Ureter (tissue), 1 donor: ENCODE measurements at regions not wholly inside any gene's neighbourhood (a gene's known extent, or its start where the extent isn't known, plus 50 kb on each side); places are given as distances from the start of the nearest gene placed in this dataset.
"Not testable (repeated sequence)": the region's sequence is repeated elsewhere in the genome, so short reads cannot be mapped to it uniquely, and the experiment has no call there.

Experiments
- DNase-seq: peaks from one replicate; pipeline ENCODE4 v3.0.0-alpha.2; 2020; ENCODE audit warnings: low spot score
- donor health status: DM: yes; HTN: yes; CAD: no.

GRCh38 chr3:68676136-68676535 lies 256.2 kb downstream of the TAFA4 start:
- no peak for DNase-seq

- no peak for DNase-seq
Measured at GRCh38 chr3:68667346-68667745, 265.0 kb downstream of the TAFA4 start.

GRCh38 chr3:68666429-68667136 lies 265.8 kb downstream of the TAFA4 start:
- DNase-seq = no peak

GRCh38 chr3:68664276-68664675 lies 268.1 kb downstream of the TAFA4 start:
- DNase-seq = no peak

- no peak for DNase-seq
Measured at GRCh38 chr3:68662176-68662575, 270.2 kb downstream of the TAFA4 start.

GRCh38 chr3:68650657-68651056 lies 281.7 kb downstream of the TAFA4 start:
- not testable (repeated sequence) for DNase-seq

GRCh38 chr3:68648494-68648893 lies 283.9 kb downstream of the TAFA4 start:
- DNase-seq = no peak

- DNase-seq = no peak
Measured at GRCh38 chr3:68631850-68632545, 300.3 kb downstream of the TAFA4 start.

GRCh38 chr3:68620211-68620610 lies 312.1 kb downstream of the TAFA4 start:
- DNase-seq = no peak

GRCh38 chr3:68614087-68614486 lies 318.3 kb downstream of the TAFA4 start:
- no peak for DNase-seq

- DNase-seq = no peak
Measured at GRCh38 chr3:68571321-68571720, 361.0 kb downstream of the TAFA4 start.

- DNase-seq = no peak
Measured at GRCh38 chr3:68560728-68561127, 371.6 kb downstream of the TAFA4 start.

GRCh38 chr3:68535782-68536181 lies 396.6 kb downstream of the TAFA4 start:
- no peak for DNase-seq

GRCh38 chr3:68523330-68523729 lies 409.0 kb downstream of the TAFA4 start:
- no peak for DNase-seq

- no peak for DNase-seq
Measured at GRCh38 chr3:68515237-68515636, 417.1 kb downstream of the TAFA4 start.

- DNase-seq = no peak
Measured at GRCh38 chr3:68504201-68504600, 428.1 kb downstream of the TAFA4 start.

GRCh38 chr3:68485845-68486244 lies 446.5 kb downstream of the TAFA4 start:
- DNase-seq = not testable (repeated sequence)

- no peak for DNase-seq
Measured at GRCh38 chr3:68485051-68485450, 447.3 kb downstream of the TAFA4 start.

- no peak for DNase-seq
Measured at GRCh38 chr3:68483601-68484000, 448.7 kb downstream of the TAFA4 start.

GRCh38 chr3:68483041-68483440 lies 449.3 kb downstream of the TAFA4 start:
- DNase-seq = no peak

- no peak for DNase-seq
Measured at GRCh38 chr3:68482565-68482964, 449.8 kb downstream of the TAFA4 start.

GRCh38 chr3:68479779-68480178 lies 452.6 kb downstream of the TAFA4 start:
- DNase-seq = no peak

GRCh38 chr3:68468695-68469375 lies 463.5 kb downstream of the TAFA4 start:
- no peak for DNase-seq
